ENCODE measurements at regions not wholly inside any gene's neighbourhood (a gene's known extent, or its start where the extent isn't known, plus 50 kb on each side); places are given as distances from the start of the nearest gene placed in this dataset.
"Not testable (repeated sequence)": the region's sequence is repeated elsewhere in the genome, so short reads cannot be mapped to it uniquely, and the experiment has no call there.

GRCh38 chr6:141393405-141394124 is 739.2 kb upstream of the GJE1 start:
- DNase-seq (ENCODE audit: low spot score), result no peak

DNA sequence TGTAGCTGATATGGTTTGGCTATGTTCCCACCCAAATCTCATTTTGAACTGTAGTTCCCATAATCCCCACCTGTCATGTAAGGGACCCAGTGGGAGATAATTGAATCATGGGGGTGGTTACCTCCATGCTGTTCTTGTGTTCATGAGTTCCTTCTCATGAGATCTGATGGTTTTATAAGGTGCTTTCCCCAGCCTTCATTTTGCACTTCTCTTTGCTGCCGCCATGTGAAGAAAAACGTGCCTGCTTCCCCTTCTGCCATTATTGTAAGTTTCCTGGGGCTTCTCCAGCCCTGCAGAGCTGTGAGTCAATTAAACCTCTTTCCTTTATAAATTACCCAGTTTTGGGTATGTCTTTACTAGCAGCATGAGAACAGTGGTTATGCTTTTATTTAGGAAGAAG is 741.6 kb upstream of the GJE1 start:
- DNase-seq (ENCODE audit: low spot score), result not testable (repeated sequence)

GRCh38 chr6:141388666-141389065 is 744.1 kb upstream of the GJE1 start:
- no peak for DNase-seq (ENCODE audit: low spot score)

DNA sequence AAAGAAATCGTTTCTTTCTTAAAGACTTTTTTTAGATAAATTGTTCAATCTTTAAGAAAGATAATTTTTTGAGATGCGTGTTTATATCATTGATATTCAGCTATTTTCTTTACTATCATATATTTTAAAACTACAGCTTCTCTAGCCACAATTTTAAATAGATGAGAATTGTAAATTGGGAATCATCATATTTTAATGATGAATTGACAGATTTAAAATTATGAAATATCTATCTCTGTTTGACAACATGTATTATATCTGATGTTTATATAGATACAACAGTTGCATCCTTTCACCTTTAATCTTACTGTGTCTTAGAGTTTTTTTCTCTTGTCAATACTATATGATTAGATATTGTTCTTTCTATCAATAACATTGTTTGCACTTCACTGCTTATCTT is 762.3 kb upstream of the GJE1 start:
- DNase-seq (ENCODE audit: low spot score), result no peak

DNA sequence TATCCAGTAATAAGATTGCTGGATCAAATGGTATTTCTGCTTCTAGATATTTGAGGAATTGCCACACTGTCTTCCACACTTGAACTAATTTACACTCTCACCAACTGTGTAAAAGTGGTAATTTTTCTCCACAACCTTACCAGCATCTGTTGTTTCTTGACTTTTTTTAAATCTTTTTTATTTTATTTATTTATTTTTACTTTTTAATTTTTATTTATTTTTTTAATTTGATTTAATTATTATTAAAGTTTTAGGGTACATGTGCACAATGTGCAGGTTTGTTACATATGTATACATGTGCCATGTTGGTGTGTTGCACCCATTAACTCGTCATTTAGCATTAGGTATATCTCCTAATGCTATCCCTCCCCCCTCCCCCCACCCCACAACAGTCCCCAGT is 765.9 kb upstream of the GJE1 start:
- not testable (repeated sequence) for DNase-seq (ENCODE audit: low spot score)

- no peak for DNase-seq (ENCODE audit: low spot score)
Measured at GRCh38 chr6:141364694-141365093, 768.0 kb upstream of the GJE1 start.

DNA sequence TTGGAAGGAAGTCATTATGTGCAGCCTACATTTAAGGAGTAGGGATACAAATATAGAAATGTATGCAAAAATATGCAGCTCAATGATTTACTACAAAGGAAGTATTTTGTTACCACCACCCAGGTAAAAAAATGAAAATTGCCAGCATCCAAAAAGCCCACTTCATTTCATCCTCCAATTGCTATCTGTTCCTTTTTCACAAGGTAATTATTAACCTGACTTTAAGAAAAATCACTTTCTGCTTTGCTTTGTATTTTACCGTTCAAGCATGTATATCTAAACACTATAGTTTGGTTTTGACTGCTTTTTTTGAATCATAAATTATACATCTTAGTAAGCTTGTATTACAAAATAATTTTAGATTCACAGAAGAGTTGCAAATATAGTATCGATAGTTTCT is 768.5 kb upstream of the GJE1 start:
- no peak for DNase-seq (ENCODE audit: low spot score)

GRCh38 chr6:141361559-141361958 is 771.2 kb upstream of the GJE1 start:
- DNase-seq (ENCODE audit: low spot score), result no peak

DNA sequence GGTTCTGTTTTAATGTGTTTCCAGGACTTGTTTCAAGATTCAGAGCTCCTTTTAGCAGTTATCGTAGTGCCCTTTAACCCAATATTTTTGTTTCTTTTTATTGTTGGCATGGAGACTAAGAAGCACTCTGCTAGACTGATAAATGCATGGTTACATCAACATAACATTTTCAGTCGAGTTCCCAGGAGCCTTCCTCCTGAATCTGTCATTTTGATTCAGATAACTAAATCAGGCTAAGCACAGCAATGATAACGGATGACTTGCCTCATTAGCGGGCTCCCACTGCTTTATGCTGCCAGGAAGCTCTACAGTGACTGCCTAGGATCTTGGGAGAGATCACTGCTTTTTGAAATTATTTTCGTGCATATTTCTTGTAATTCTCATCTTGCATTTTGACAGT is 772.8 kb upstream of the GJE1 start:
- no peak for DNase-seq (ENCODE audit: low spot score)

- DNase-seq (ENCODE audit: low spot score), result no peak
Measured at GRCh38 chr6:141354191-141354955, 778.4 kb upstream of the GJE1 start.

DNA sequence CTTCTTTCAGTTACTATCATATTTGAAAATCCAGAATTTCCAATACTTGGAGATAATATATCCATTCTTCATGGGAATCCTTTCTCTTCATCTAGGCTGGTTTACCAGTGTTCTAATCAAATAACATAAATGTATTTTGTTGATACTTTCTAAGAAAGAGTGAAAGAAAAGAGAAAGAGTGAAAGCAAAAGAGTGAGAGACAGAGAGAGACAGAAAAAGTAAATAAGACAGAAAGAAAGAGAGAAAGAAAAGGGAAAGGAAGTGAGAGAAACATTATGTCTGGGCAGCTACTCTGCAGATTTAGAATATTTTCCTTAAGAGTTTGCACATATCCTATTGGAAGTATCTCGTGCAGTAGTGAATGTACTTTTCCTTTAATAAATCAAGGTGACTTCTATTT is 781.0 kb upstream of the GJE1 start:
- no peak for DNase-seq (ENCODE audit: low spot score)

DNA sequence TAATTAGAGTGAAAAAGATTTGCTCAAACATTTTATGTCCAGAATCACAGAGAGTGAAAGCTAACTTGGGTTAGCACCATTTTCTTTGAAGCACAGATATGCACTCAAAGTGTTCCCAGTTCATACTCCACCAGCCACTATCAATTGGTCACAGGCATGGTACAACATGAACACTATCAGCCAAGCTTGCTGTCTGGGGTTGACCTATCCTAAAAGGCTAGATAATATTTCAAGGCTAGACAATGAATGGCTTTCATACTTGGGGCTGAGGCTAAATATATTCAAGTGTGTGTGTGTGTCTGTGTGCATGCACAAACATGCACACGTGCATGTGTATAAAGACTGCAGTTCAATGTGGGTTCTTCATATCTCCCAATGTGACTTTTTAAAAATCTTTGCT is 783.0 kb upstream of the GJE1 start:
- no peak for DNase-seq (ENCODE audit: low spot score)

- no peak for DNase-seq (ENCODE audit: low spot score)
Measured at GRCh38 chr6:141347906-141348492, 784.7 kb upstream of the GJE1 start.

DNA sequence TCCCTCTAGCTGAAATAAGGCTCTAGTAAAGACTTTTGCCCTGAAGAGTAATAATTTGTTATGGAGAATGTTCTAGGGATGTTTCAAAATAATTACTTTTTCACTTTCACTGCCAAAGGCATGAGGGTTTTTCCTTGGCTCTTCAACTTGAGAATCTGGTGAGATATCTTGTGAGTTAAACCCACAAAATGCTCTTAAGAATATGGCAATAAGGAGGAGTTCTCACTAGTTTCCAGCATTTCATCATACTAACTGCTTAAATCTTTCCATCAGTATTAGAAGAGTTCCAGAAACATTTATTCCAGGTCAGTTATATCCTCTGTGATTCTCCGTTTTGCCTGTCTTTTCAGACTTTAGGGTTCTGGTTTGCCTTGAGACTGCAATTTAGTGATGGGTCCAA is 785.6 kb upstream of the GJE1 start:
- DNase-seq (ENCODE audit: low spot score), result no peak

DNA sequence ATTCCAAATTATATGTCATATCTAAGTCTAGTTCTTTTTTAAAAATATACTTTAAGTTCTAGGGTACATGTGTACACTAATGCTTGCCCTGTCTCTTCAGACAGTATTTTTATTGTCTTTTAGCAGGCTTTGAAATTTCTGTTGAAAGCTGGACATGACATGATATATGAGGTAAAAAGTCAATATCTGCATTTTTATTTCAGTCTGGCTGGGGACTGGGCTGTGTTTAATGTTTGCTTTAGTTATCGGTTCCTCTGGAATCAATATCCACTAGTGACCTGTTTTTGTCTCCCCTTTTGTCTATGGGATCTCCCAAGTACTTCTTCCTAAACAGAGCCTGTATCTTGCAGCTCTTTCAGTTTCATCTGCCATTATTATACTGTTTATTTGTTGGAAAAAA is 786.2 kb upstream of the GJE1 start:
- no peak for DNase-seq (ENCODE audit: low spot score)

DNA sequence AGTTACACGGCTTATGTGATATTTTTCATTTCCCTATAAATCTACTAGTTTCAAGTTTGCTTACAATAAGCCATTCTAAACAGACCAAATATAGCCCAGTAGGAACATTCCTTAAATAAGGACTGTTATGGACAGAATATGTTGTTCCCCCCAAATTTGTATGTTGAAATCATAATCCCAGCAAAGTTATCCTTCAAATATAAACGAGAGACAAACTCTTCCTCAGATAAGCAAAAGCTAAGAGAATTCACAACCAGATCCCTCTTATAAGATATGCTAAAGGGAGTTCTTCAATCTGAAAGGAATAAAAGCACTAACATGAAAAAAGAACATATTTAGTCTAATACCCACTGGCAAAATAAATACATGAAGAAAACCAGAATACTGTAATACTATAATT is 795.5 kb upstream of the GJE1 start:
- no peak for DNase-seq (ENCODE audit: low spot score)

GRCh38 chr6:141335477-141336273 is 797.0 kb upstream of the GJE1 start:
- DNase-seq (ENCODE audit: low spot score), result no peak

DNA sequence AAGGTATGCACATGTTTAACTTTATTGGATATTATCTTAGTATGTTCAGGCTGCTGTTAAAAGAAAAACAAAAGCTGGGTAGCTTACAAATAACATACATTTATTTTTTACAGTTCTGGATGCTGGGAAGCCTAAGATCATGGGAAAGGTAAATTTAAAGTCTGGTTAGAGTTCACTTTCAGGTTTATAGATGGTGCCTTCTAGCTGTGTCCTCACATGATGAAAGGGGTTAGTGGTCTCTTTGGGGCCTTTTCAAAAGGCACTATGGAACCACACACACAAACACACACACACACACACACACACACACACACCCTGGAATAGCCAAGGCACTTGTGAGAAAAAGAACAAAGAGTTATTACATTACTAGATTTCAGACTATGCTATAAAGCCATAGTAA is 805.8 kb upstream of the GJE1 start:
- no peak for DNase-seq (ENCODE audit: low spot score)

- DNase-seq (ENCODE audit: low spot score), result no peak
Measured at GRCh38 chr6:141326426-141326825, 806.3 kb upstream of the GJE1 start.

- DNase-seq (ENCODE audit: low spot score), result no peak
Measured at GRCh38 chr6:141321493-141322347, 811.0 kb upstream of the GJE1 start.

DNA sequence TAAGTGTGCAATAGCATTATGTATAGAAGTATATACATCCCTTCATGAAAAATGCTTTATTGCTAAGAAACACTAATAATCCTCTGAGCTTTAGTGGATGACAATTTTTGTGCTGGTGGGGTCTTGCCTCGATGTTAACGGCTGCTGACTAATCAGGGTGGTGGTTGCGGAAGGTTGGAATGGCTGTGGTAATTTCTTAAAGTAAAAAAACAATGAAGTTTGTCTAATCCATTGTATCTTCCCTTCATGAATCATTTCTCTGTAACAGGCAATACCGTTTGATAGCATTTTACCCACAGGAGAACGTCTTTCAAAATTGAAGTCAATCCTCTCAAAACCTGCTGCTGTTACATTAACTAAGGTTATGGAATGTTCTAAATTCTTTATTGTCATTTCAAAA is 816.5 kb upstream of the GJE1 start:
- no peak for DNase-seq (ENCODE audit: low spot score)

DNA sequence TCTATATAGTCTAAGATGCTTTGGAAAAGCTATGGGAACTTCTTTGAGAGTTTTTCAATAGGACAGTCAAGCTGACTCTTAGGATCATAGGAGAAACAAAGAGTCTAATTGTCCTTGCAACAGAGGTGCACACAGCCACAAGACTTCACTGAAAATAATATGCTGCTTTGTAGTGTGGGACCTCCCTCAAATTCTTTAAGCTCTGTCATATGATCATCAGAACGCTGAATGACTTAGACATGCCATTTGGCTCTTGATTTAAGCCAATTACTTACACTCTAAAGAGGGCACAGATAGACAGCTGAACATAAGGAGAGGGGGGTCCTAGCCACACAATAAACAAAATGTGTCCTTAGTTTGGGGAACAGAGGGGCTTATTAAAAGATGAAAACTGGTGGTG is 818.7 kb upstream of the GJE1 start:
- DNase-seq (ENCODE audit: low spot score), result no peak
